SH-SY5Y (cell line): ENCODE measurements at regions not wholly inside any gene's neighbourhood (a gene's known extent, or its start where the extent isn't known, plus 50 kb on each side); places are given as distances from the start of the nearest gene placed in this dataset.

Experiments
- GATA2 ChIP-seq: IDR thresholded peaks from 2 replicates; pipeline ENCODE4 v1.6.1; 2011; ENCODE audit warnings: mild to moderate bottlenecking, low read depth, low read length
- GATA3 ChIP-seq: IDR thresholded peaks from 2 replicates; pipeline ENCODE4 v1.6.1; 2011; ENCODE audit warnings: low read depth, mild to moderate bottlenecking, low read length, moderate library complexity

DNA sequence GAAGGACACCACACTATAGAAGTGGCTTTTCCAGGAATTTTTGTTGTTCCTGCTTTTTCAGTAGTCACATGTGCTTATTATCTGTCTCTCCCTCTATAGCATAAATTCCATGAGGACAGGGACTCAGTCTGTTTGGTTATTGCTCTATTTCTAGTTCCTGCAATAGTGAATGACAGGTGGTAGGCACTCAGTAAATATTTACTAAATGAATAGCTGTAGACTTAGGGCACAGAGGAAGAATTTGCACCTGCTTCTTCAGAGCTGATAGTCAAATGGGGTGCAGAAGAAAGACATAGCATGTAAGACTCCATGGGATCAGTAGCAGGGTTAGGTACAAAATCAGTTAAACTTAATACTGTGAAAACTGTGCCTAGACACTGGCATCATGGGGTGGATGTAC is 580.2 kb downstream of the CCDC171 start:
- TF ChIP-seq GATA3: no peak
- no peak for TF ChIP-seq GATA2
